SW 1271 (cell line): ENCODE measurements at regions not wholly inside any gene's neighbourhood (a gene's known extent, or its start where the extent isn't known, plus 50 kb on each side); places are given as distances from the start of the nearest gene placed in this dataset.
A peak's percentile ranks its signal among the peaks of the same experiment; 100 is the strongest.

Source experiments
- DNase-seq, 2 experiments: peaks; one replicate each; lab custom pipeline; 2025; lab: John Stamatoyannopoulos, UW

DNA sequence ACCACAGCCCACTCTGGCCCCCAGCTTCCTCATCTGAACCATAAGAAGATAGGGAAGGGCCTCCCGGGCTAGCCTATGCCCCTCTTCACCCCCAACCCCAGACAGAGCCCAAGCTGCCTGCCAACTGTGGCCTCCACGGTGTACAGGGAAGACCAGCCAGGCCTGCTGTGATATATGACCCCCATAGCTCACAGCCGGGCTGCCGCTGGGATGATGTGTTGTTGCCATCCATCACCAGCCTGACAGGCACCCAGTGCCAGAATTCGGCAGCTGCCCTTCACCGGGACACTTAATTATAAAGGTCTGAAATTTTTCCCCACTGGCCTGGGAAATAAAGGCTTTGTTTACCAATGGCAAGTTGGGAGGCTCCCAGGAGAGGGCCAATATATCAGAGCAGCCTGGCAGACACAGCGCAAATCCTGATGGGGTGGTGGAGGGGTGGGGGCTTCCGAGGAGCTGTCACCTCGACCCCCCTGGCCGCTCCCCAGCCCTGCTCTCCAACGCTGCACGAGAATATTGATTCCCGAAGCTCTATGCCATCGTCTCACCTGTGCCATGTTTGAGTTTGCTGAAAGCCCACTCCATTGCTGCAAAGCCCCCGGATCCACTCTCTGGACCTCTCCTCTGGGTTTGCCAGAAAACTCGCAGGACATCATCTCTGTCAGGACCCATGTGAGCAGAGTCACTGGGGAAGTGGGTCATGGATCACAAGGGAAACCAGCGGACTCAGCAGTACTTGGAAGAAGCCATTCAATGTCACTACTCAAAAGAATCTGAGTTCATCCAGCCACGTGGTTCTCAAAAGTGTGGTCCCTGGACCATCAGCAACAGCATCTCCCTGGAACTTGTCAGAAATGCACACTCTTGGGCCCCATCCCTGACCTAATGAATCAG is 296.9 kb downstream of the MN1 start:
- no peak for DNase-seq

DNA sequence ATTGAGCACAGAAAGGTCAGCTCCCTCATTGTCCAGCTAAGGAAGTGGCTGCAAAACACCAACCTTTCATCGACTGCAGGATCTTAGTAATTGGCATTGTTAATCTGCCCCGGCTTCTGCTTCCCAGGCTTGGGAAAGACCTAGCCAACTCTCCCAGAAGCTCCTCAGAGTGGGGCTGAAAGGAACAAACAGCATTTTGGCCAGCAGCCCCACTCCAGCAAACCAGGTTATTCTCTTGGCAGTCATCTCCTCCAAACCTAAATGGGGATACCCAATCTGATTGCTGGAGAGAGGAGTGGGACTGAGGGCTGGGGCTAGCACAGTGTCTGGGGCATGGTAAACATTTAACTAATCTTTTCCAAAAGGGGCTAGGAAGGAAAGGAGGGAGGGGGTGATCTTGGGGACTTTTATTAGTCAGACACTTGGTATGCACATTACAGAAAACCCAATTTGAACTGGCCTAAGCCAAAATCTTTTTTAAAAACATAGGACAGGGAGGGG is 294.4 kb downstream of the MN1 start:
- no peak for DNase-seq

DNA sequence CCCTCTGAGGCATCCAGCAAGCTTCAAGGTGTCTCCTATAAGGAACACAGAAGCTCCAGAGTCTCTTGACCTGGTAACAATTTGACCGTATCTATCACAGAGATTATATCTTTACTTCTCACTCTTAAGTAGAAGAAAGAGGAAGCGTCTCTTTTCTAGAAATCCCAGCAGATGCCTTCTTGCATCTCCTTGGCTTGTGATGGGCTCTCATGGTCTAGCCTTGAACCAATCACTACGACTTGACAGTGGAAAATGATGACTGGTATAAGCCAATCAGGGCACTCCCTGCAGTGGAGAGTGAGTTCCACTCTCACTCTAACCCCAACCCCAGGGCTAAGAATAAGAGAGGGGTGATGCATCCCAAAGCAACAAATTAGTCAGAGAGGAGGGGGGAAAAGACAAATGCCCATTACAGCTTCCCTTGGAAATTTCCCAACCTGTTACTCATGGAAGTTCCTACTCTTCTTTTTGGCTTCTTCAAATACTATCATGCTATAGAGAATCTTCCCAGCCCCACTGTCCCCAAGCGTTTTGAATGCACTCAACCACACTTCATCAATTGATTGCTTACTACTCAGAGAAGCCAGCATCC is 293.5 kb downstream of the MN1 start:
- DNase-seq: no peak

DNA sequence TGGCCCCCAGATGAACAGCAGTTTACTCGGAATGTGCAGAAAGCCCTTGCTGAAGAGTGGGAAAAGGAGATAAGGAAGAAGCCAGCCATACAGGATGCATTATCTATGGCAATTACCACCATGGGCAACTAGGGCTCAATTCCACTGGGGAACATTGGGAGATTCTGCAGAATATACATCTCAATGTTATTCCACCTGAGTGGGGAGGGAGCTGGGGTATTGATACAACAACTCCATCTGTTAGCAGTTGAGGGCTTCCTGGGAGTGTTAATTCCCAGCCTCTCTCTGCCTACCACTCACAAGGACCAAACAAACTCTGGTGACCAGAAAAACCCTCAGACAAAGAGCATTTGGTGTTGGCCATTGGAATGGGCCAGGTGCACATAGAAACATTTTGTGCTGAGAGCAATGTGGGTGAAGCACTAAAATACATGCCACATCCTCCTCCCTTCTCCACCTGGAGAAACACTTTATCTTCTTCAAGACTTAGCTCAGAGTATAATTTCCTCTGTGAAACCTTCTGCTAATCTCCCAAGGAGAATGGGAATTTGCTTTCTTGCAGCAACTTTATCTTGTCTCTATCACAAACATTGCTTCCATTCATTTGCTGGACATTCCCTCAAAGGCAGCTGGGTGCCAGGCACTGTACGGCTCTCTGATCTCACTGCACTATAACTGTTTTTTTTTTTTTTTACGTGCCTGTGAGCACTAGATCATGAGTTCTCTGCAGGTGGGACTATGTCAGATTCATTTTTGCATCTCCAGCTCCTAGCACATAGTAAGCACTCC is 292.2 kb downstream of the MN1 start:
- no peak for DNase-seq

DNA sequence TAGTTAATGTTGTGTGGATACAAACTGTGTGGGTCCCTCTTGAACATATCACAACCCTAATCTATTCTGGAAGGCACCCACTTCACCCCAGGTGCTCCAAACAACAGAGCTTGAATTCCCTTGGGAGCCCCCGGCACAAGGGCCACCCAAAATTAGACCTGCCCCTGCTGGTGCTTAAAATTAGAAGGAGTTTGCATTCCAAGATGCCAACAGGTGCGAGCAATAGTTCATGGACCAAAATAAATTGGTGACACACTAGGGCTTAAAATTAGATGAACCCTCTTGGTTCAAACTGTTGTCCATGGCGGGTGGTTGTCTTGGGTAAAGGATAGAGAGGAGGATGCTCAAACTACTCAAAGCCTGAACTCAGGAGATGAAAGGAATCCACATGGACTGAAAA is 291.5 kb downstream of the MN1 start:
- no peak for DNase-seq

DNA sequence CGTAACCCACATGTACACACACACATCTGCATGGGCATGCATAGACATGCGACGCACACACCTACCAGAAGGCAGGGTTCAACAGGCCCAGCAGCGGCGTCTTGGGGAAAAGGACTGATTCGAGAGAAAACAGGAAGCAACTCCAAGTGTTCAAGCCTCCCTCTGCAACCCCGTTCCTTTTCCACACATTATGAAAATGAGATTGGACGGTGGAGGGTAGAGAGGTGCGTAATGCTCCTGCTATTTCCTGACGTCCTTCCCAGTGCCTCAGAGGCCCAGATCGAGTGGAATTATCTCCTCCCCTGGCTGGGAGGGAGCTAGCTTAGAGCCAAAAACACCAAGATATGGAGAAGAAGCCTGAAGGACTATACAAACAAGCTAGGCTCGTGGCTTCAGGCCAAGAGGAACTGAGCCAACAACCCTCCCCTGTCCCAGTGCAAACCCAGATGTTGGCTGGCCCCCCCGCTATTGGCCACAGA is 289.2 kb downstream of the MN1 start:
- DNase-seq: no peak

DNA sequence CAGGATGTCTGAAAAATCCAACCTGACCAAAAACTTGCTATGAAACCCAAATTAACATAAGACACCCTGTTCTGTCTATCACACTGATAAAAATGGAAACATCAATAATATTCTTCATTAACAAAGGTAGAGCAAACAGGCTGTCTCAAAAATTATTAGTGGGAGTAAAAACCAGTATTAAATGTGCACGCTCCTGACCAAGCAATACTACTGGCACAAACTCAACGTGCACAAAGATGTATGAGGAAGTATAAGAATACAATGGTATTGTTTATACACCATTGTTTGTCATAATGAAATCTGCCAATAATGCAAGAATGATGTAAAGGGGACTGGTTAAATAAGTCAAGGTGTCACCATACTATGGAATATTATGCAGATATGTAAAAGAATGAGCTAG is 288.5 kb downstream of the MN1 start:
- no peak for DNase-seq

DNA sequence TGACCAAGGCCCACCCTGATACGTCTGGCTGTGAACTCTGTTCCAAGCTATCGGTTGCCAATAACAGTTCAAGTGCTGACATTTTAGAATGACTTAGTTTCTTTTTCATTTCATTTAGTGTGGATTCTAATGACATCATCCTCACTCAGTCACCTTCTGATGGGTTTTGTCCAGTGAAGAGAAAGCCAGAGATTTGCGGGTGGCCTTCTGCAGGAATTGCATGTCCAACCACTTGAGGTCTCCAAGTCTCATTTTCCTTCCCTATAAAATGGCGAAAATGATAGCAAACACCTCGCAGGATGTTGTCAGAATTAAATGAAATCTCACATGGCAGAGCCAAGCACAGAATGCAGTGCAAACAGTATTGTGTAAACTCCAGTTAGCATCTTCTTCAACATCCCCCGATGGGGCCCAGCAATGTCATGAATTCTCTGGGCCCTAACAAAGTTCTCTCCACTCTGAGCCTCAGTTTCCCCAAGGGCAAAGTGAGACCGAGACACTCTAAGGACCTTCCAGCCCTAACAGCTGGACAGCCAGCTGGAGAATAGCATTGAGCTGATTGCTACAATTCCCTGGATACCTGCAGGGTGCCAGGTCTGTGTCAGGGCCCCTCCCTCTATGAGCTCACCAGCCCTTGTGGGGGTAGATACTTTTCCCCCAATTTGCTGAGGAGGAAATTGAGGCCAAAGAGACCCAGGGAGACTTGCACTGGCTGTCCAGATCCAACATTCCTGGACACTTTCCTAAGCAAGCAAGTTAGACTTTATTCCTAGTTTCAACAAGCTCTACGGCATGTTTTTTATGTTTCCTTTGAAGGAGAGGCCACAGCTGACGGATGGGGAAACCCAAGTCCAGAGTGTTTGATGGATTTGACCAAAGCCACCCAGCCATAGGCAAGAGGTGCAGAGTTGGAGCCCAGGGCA is 286.7 kb downstream of the MN1 start:
- no peak for DNase-seq

DNA sequence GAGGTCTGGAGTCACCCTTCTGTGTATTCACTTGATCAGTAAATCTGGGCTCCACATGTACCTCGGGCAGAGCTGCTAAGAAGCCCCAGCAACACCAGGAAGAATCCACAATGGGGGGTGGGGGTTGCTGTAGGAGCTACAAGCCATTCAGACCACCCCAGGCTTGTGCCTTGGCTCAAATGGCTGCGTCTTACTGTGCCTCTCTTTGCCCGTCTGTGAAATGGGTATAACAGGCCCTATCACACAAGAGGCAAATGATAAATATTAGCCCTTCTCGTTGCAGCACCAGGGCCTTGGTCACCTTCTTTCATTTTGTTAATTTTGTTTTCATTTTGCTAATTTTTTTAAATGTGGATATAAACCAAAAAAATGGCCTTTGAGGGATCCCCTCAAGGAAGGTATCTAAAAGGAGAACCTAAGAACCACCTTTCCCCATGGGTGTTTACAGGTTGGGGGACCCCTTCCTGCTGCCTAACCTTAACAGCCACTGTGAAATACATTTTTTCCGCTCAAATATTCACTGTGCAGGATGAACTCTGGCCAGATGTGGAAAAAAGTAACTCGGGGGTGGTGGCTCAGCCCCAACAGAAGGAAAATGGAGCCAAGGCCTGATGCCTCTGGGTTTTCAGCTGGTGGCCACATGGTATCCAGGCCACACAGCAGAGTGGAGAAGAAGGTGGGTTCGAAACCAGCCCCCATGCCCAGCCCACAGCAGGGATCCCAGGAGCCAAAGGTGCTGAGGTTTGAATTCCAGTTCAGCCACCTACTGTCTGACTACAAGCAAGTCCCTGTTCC is 284.0 kb downstream of the MN1 start:
- no peak for DNase-seq

DNA sequence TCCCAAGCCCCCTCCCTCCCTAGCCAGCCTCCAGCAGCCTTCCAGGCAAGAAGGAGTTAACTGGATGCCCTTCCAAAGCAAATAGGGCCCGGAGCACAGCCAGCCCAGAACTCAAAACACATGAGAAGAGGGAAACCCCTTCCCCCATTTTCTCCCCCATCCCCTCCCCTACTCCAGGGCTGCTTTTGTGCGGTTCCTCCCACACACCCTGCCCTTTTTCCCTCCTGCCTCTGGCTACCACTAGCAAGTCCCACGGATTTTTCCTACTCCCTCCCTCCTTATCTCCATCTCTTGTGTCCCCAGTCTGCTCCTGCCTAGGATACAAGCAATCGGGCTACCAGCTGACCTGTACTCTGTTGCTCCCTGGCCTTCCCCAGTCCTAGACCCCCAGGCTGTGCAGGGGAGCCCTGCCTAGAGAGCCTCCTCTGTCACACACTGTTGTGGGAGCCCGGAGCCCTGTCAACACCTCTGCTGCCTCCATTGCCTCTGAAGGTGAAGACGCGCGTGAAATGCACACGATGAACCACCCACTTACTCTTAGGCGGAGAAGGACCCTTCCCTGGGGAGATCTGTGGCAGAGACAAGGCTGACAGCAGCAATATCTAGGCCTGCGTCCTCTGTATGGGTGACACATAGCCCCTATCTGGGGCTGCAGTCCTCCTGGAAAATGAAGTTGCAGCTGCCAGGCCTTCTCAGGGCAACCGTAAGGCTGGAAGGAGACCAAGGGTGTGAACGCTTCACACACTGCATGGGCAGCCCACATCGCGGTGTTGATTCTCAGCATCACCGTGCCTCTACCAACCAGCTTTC is 282.8 kb downstream of the MN1 start:
- no peak for DNase-seq

DNA sequence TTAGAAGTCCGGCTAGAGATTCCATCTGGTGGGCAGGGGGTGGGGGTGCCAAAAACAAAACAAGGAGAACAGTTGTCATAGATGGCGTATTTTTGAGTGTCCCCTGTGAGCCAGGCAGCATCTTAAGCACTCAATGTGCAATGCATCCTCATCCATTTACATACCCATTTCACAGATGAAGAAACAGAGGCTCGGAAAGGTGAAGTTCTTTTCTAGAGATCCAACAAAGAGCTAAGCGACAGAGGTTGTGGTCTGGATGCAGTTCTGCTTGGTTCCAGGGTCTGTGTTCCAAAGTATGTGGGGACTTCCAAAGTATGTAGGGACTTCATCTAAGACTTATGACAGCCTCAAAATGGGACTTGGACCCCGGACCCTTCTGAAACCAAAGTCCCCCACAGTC is 277.8 kb downstream of the MN1 start:
- no peak for DNase-seq

DNA sequence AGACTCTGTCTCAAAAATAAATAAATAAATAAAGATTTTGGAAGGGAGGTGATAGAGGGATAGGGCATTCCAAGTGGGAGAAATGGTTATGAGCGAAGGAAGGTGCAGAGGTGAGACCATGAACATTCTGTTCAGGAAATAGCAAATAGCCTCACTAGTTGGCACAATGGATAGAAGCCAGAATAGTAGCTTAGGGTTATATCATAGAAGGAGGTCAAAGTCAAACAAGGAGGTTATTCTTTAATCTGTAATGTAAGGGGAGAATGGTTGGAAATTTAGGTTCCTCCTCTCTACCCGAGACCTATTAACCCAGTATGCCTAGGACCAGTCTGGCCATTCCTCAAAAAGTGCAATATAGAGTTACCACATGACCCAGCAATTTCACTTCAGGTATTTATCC is 275.8 kb downstream of the MN1 start:
- DNase-seq: no peak

DNA sequence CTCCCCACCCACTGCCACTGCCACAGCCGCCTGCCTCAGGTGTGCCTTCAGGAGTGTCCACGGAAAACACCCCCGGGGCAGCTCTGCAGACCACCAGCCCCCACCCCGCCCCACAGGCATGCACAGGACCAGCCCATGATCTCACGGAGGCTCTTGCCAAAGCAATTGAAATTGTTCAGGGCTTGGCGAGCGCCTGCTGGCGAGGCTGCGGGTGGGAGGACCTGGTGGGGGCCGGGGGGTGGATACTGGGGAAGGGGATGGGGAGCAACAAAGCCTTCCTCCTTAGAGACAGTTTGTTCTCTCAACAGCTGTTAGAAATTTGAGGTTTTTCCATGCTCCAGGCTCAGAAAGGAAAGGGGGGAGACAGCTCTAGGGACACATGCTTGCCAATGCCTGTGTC is 274.7 kb downstream of the MN1 start:
- DNase-seq: no peak

DNA sequence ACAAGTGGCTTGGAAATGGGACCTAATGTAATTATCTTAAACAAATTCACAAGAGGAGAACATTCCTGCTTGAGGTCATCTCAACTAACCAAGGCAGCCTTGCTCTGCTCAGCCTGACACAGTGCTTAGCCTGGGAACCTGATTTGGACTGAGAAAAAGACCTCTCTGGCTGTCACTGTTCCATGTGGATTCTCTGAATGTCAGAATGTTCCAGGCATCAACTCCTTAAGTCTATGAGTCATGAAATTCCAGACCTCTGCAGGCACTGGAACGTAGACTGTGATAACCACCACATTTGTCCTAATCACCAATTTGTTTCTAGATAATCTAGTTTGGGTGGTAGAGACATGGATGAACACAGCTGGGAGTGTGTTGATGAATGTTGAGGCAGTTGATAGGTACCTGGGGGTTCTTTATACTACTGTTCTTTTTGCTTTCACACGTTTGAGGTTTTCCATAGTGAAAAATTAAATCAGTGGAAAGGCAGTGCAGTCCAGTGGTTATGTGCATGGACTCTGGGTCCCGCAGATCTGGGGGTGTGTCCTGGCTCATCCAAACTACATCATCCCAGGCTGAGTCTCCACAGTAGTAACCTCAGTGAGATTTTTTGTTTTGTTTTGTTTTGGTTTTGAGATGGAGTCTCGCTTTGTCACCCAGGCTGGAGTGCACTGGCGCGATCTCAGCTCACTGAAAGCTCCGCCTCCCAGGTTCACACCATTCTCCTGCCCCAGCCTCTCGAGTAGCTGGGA is 269.6 kb downstream of the MN1 start:
- peak in 1 of 2 experiments; percentile 4 for DNase-seq

DNA sequence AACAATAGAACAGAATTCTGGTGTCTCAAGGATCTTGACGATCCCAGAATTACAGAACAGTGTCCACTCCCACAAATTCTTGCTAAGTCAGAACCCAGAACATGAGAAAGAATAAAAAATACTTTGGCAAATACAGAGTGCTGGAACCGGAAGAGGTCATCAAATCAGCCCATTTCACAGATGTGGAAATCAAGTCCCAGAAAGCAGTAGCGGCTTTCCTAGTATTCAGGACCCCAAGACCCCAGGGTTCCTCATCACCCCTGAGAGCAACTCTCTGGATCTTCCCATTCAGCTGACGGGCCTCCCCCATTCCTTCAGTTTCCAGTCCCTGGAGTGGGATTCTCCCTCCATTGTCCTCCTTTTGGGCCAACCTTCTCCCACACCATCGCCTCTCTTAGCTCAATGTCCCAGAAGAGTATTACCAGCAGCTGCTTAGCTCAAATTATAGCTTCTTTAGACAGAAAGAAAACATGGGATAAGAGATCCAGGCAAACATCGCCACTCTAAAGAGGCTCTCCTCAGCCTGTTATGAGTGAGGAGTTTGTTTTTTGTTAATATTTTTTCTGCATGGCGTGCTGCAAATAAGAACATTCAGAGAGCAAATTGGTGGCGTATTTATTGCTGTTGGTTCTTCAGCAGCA is 268.3 kb downstream of the MN1 start:
- no peak for DNase-seq

DNA sequence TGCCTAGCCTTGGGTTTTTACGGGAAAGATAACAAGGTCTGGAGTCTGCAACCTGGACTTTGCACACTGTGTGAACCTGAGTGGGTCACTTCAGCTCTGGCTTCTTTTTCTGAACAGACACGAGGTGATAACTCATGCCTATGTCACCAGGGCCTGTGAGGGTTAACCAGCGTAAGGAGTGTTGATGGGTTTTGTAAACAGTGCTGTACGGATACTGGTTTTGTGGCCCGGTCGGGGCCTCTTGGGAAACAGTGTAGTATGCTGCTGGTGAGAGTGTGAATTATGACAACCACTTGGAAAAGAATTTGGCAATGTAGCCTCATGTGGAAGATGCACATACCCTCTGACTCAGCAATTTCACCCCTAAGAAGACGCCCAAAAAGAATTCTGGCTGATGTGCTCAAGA is 266.8 kb downstream of the MN1 start:
- no peak for DNase-seq

DNA sequence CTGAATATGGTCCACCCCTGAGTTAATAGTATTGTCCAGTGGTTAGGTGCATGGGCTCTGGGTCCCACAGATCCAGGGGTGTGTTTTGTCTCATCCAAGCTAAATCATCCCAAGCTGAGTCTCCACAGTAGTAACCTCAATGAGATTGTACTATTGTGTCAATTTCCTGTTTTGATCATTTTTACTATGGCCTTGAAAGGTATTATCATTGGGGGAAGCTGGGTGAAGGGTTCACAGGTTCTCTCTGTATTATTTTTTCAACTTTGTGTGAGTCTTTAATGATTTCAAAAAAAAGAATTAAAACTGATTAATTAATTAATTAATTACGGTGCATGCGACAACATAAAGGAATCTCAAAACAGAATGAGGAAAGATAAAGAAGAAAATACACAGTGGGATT is 266.1 kb downstream of the MN1 start:
- no peak for DNase-seq

DNA sequence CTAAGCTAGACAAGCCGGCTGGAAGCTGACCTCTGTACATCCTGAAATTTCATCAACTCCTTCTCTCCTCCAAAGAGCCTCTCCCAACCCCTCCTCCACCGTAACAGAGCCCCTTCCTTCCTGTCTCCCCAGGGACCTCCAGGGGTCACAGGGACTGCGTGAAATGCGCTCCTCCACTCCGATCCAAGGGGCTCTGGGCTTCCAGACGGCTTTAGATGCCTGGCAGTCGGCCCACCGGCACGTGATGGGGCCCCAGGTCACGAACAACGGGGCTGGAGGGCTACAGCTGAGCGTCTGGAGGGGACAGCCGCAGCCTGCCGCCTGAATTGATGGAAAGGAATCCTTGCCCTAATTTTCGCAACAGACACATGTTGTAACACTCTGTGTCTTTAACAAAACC is 264.1 kb downstream of the MN1 start:
- no peak for DNase-seq

DNA sequence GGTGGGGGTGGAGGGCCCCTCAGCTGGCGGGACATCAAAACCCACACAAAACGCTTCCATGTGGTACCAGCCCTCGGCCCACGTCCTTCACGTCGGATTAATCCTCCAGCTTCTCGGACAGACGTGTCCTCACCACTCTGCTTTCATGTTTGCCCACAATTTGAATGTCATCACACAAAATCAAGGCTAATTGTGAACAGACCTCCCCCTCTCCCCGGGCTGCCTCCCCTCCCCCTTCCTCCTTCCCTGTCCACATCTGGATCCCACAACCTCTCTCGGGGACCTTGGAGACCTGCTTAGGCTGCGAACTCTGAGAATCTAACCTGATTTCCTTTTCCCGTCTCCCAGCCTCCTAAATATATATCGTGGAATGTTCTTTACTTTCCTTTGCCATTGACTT is 262.9 kb downstream of the MN1 start:
- no peak for DNase-seq
